HG02610 (cell line): ENCODE measurements at regions not wholly inside any gene's neighbourhood (a gene's known extent, or its start where the extent isn't known, plus 50 kb on each side); places are given as distances from the start of the nearest gene placed in this dataset.
"Not testable (repeated sequence)": the region's sequence is repeated elsewhere in the genome, so short reads cannot be mapped to it uniquely, and the experiment has no call there.

Experiments
- ATAC-seq: cut with Tn5 transposase; IDR thresholded peaks from one replicate; pipeline ENCODE4 v1.9.1; 2021; ENCODE audit warnings: mild to moderate bottlenecking, moderate library complexity; ENCODE audit not compliant: unreplicated experiment

GRCh38 chr11:39462506-39462905 lies 1996.9 kb downstream of the LRRC4C start:
- ATAC-seq = no peak

- ATAC-seq = no peak
These were observed 1998.4 kb downstream of the LRRC4C start for GRCh38 chr11:39461066-39461465.

GRCh38 chr11:39459606-39460005 lies 1999.8 kb downstream of the LRRC4C start:
- no peak for ATAC-seq

- no peak for ATAC-seq
These were observed 2001.0 kb downstream of the LRRC4C start for GRCh38 chr11:39458481-39458880.

- ATAC-seq = no peak
These were observed 2015.9 kb downstream of the LRRC4C start for GRCh38 chr11:39443424-39444022.

GRCh38 chr11:39442177-39442576 lies 2017.3 kb downstream of the LRRC4C start:
- no peak for ATAC-seq

- ATAC-seq = no peak
These were observed 2023.8 kb downstream of the LRRC4C start for GRCh38 chr11:39435641-39436040.

GRCh38 chr11:39434466-39434865 lies 2025.0 kb downstream of the LRRC4C start:
- ATAC-seq = no peak

- no peak for ATAC-seq
These were observed 2026.5 kb downstream of the LRRC4C start for GRCh38 chr11:39432929-39433328.

GRCh38 chr11:39425226-39425625 lies 2034.2 kb downstream of the LRRC4C start:
- ATAC-seq = no peak

- no peak for ATAC-seq
These were observed 2047.3 kb downstream of the LRRC4C start for GRCh38 chr11:39412117-39412516.

GRCh38 chr11:39385911-39386310 lies 2073.5 kb downstream of the LRRC4C start:
- no peak for ATAC-seq

GRCh38 chr11:39374963-39375698 lies 2084.3 kb downstream of the LRRC4C start:
- ATAC-seq = peak; percentile 49

- no peak for ATAC-seq
These were observed 2091.9 kb downstream of the LRRC4C start for GRCh38 chr11:39367534-39367933.

- no peak for ATAC-seq
These were observed 2093.5 kb downstream of the LRRC4C start for GRCh38 chr11:39365809-39366436.

GRCh38 chr11:39363571-39363970 lies 2095.9 kb downstream of the LRRC4C start:
- no peak for ATAC-seq

- no peak for ATAC-seq
These were observed 2097.9 kb downstream of the LRRC4C start for GRCh38 chr11:39361557-39361956.

GRCh38 chr11:39345834-39346442 lies 2113.5 kb downstream of the LRRC4C start:
- ATAC-seq = no peak

GRCh38 chr11:39341461-39341860 lies 2118.0 kb downstream of the LRRC4C start:
- no peak for ATAC-seq

GRCh38 chr11:39333006-39333405 lies 2126.4 kb downstream of the LRRC4C start:
- not testable (repeated sequence) for ATAC-seq

GRCh38 chr11:39327302-39327701 lies 2132.2 kb downstream of the LRRC4C start:
- no peak for ATAC-seq

GRCh38 chr11:39311888-39312287 lies 2147.6 kb downstream of the LRRC4C start:
- ATAC-seq = not testable (repeated sequence)
